GM21723 (cell line): ENCODE measurements at regions not wholly inside any gene's neighbourhood (a gene's known extent, or its start where the extent isn't known, plus 50 kb on each side); places are given as distances from the start of the nearest gene placed in this dataset.

Experiments used
- ATAC-seq: cut with Tn5 transposase; IDR thresholded peaks from one replicate; pipeline ENCODE4 v1.9.1; 2021; ENCODE audit warnings: mild to moderate bottlenecking, moderate library complexity; ENCODE audit not compliant: unreplicated experiment

DNA sequence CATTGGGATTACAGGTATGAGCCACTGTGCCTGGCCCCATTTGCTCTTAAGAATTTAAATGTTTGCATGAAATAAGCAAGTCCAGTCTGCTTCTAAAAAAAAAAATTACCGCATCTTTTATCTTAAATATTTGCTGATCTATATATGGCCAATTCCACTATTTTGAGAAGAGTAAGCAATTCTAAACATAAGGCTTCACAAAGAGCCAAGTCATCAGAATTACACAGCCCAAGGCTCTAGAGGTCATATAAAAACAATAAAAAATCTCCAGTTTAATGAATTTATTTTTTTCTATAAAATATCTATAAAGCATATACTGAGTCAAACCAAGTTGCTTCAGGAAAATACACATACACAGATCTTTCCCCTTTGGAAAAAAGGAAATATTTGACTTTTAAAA, 79.0 kb upstream of the CPNE8 start:
- no peak for ATAC-seq

DNA sequence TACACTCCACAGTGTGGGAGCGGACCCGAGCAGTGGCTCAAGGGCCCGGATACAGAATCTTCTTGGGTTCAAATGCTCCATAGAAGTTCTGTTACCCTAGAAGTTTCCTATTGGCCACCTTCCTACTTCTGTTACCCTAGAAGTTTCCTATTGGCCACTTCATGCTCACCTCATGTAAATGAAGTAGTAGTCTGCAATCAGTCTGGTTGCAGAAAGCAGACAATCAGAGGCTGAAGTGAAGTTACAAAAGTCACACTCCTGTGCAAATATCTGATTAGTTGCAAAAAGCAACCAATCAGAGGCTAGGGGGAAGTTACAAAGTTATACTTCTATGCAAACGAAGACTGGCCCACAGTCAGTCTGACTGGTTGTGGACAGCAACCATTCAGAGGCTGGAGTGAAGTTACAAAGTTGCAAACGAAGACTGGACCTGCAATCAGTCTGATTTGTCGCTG, 77.8 kb upstream of the CPNE8 start:
- ATAC-seq = no peak

DNA sequence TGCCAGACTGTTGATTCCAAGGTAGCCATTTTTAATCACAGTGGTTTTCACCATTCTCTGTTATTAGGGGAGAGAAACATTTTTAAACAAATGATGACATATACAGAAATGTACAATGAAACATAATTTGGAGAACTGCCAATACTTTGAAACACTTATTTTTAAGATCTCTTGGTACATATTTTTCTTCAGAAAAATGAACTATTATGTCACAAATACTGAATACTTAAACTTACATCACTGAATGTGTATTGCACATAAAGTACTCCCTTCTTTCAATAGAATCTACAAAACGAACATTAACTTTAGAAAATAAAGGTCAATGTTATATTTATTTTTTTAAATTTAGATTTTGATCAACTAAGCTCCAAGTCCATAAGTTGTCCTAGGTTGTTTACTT, 71.7 kb upstream of the CPNE8 start:
- ATAC-seq = no peak

DNA sequence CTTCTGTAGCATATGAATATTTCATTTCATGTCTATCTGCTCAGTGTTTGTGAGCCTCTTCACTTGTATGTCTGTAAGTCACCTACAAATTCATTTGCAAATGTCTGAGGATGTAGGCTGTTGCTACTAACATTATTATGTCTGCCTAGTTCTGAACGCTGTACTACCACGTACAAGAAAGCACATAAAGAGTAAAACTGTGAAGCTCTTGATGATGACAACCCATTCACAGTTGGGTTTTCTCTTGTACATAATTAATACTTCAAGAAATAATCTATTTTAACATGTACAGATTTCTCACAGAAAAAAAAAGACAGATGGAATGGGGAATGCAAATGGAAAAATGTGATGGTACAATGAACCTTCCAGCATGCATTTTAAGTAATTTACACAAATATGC, 64.3 kb upstream of the CPNE8 start:
- no peak for ATAC-seq

DNA sequence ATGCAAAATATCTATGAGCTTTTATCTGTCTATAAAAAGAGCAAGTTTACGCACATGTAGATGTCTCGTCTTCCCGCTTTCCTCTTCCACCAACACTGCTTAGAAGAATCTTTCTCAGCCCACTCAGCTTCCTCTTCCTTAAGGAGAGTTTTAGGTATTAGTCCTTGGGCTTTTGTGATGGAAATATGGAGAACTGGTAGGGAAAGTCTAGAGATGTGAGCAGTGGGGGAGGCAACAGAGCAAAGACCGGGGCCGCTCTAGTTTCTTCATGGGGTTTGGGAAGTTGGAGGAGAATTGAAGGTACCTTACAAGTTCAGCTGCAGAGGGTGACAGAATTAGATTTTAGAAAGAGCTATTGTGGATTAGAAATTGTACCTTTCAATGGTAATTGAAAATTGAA, 56.3 kb upstream of the CPNE8 start:
- ATAC-seq = no peak

DNA sequence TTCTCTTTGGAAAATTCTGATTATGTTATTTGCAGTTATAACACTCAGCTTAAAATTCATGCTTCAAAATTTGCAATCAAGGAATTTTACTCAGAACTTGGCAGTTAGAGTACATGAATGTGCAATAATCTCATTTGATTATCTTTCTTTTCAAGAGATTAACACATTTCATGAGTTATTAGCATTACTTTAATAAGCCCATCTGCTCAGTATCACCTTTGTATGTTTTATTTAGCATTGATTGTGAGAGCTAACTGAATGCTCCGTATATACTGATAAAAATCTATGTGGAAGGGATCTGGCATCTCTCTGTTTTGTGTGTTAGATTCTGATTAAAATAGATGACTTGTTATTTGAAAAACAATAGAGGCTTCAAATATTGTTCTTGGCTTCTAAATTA, 55.6 kb upstream of the CPNE8 start:
- ATAC-seq = no peak

DNA sequence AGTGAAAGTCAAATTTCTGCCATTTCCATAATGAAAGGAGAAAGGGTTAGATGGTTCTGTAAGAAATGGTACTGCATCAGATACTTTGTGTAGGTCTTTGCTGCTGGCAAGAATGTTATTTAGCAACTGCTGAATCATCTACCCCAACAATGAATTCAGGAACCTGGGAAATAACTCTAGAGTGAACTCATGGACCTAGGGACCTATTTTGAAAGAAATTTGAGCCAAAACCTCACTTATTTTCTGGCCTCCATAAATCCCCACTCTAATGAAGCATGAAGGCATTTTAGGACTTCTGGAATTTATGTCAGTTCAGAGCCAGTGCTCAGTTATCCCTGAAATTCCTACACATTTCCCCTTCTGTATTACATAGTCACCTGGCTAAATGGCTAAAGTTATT, 50.9 kb upstream of the CPNE8 start:
- ATAC-seq = no peak
